ENCODE measurements at regions not wholly inside any gene's neighbourhood (a gene's known extent, or its start where the extent isn't known, plus 50 kb on each side); places are given as distances from the start of the nearest gene placed in this dataset.
"Not testable (repeated sequence)": the region's sequence is repeated elsewhere in the genome, so short reads cannot be mapped to it uniquely, and the experiment has no call there.

GRCh38 chr5:29548262-29548661, 1645.2 kb upstream of the CDH6 start:
- no peak for FAIRE-seq

DNA sequence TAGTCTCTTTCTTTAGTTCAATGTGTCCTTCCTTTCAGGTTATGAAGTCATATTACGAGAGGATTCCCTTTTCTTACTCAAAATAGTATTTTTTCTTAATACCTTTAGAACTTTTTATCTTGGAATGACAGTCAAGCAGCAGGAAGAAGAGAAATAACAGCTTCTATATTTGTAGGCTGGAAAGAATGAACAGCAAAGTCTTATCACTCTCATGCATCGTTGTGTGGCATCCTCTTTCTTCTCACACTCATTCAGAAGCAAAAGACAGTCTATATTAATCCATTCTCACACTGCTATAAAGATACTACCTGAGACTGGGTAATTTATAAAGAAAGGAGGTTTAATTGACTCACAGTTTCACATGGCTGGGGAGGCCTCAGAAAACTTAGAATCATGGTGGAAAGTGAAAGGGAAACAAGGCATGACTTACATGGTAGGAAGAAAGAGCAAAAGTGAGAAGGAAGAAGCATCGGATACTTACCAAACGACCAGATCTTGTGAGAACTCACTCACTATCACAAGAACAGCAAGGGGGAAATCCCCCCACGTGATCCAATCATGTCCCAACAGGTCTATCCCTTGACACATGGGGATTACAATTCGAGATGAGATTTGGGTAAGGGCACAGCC, 1646.1 kb upstream of the CDH6 start:
- no peak for FAIRE-seq

DNA sequence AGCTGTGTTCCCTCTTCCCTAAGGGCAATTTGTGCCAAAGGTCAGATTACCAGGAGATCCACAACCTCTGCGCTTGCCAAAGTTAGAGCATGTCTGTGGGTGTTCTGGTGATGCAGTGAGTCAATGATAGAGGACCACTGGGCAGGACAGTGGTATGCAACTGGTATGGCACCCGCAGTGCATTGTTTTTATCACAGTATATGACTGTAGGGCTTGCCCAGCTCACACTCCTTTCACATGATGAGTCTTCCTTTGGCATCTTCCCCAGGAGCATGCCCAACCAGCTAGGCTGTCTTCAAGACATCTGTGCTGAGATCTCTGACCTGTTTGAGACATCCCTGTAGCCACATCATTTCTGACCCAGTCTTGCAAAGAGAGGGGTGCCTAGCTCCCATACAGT, 1650.0 kb upstream of the CDH6 start:
- FAIRE-seq = no peak

GRCh38 chr5:29524227-29524626, 1669.3 kb upstream of the CDH6 start:
- FAIRE-seq = no peak

DNA sequence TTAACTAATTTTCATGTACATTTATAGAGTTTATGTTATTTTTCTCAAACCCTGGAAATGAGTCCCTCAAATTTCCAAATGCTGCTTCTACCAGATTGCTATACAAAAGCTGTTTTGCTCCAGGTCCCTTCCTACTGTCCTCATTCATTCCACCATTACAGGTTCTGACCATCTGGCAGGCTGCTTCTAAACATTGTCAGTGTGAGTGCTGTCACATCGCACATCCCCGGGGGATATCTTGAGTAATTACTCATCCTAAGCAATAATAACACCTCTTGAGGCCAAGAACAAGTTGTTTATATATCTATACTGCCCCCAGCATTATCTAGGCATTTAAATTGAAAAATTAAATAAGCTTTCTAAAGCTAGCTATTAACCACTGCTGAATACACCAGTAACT, 1675.3 kb upstream of the CDH6 start:
- FAIRE-seq = no peak

- FAIRE-seq = no peak
Measured at GRCh38 chr5:29516224-29516623, 1677.3 kb upstream of the CDH6 start.

- no peak for FAIRE-seq
Measured at GRCh38 chr5:29508131-29508530, 1685.4 kb upstream of the CDH6 start.

DNA sequence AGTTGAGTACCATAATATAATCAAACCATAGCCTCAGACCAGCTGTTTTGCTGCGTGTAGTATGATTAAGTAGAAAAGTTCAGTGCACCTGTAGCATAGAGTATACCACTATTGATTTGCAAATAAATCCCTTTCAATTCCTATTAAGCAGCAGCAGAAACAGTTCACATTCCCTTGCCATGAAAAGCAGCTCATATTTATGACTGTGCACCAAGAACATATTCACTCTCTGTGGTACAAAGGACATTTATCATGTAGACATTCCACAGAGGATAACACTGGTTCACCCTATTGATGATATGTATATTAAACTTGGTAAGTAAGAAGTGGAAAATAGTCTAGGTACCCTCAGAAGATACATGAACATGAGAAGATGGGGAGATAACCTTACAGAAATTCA, 1689.1 kb upstream of the CDH6 start:
- no peak for FAIRE-seq

GRCh38 chr5:29498860-29499259, 1694.6 kb upstream of the CDH6 start:
- no peak for FAIRE-seq

GRCh38 chr5:29498412-29498811, 1695.1 kb upstream of the CDH6 start:
- no peak for FAIRE-seq

DNA sequence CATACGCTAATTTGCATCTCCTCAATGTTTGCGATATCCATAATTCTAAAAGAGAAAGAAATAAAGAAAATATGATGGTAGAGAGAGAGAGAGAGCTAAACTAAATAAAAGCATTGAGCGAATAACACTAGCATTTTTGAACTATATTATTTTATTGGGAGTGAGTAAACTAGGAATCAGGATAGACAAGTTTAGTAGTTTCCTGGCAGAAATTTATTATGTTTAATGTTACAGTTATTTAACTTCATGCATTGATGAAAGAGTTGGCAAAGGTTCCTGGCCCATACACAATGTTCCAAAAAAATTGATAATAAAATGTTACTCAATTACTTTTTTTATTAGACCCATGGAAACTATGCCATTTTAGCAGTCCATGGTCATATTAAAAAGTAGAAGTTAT, 1708.2 kb upstream of the CDH6 start:
- FAIRE-seq = no peak

GRCh38 chr5:29469581-29469980, 1723.9 kb upstream of the CDH6 start:
- FAIRE-seq = no peak

DNA sequence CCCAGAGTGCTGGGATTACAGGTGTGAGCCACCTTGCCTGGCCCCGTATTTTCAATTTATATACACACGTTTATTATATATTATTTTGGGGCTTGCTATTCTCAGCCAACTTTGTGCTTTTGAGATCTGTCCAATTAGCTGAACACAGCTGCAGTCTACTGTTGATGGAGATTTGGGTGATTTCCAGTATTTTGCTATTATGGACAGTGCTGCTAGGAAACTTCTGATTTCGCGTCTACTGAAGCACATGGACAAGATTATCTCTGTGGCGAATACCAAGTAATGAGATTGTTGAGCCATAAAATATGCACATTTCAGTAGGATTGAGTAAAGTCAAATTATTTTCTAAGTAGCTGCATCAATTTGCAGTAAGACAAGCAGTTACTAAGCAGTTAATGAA, 1731.2 kb upstream of the CDH6 start:
- FAIRE-seq = no peak

DNA sequence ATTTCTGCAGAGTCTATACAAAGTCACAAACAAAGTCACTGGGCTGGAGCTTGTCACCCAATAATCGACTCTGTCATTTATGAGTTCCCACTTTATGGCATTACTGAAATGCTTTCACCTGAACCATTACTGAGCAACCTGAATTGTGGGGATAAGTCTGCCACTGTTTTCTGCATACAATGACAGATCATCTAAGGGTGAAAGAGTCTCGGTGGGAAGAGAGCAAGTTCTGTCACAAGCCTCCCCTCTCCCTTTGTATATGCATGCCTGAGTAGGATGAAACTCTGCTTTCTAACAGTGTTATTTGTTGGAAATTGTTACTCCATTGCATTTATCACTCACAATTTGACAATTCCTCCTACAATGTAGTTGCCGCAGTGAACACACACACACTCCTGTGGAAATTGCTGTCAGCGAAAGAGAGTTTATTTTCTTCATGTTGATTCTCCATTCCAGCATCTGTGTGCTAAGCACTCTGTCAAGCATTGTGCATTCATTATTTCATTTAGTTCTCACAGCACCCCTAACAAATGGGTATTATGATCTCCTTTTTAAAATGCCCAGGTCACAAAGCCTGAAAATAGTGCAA, 1732.4 kb upstream of the CDH6 start:
- FAIRE-seq = no peak

DNA sequence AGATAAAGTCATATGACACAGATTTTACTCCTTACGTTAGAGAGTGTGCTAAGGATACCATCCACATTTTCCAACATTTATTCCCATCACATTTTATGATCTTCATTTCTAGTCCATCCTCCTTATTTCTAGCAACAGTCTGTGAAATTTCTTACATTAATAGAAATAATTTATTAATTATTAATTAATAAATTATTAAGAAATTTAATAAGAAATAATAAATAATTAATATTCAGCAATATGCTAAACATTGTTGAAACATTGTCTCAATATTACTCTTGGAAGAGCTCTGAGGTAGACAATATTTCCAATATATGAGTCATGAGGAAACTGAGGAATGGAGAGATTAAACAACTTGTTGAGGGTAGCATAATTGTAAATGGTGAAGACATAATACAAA, 1742.5 kb upstream of the CDH6 start:
- not testable (repeated sequence) for FAIRE-seq

DNA sequence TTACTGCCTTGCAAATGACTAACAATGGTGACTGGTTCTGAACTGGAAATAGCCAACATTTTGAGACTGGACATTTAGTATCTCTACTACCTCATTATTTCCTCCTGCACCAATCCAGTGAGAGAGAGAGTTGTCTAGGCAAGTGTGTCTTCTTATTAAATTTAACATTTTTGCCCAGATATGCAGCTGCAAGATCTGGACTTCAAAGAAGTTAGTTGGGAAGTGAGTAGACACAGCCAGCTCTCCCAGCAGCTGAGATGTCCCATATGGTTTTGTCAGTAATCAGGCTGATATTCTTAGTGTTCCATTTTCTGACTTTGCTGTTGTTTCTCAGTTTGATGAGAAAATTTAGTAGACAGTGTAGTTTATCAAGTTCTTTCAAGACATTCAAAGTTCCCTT, 1778.8 kb upstream of the CDH6 start:
- FAIRE-seq = no peak

- no peak for FAIRE-seq
Measured at GRCh38 chr5:29412979-29413378, 1780.5 kb upstream of the CDH6 start.

GRCh38 chr5:29402270-29402669, 1791.2 kb upstream of the CDH6 start:
- no peak for FAIRE-seq

DNA sequence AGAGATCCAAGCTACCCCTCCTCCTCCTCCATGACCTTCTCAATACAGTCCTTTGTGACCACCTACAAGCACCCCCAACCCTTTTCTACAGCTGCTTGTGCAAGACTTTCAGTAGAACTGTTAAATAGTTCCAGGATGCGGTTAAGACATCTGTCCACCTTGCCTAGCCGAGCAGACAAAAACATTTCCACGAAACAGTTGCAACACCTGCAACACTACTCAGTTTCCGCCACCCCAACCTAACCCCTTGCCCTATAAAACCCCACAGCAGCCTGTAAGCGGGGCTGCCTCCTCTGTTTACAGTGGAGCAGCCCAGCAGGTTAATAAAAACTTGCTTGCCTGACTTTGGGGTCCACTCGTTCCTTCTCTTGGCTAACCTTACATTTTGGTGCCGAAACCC, 1803.5 kb upstream of the CDH6 start:
- no peak for FAIRE-seq

DNA sequence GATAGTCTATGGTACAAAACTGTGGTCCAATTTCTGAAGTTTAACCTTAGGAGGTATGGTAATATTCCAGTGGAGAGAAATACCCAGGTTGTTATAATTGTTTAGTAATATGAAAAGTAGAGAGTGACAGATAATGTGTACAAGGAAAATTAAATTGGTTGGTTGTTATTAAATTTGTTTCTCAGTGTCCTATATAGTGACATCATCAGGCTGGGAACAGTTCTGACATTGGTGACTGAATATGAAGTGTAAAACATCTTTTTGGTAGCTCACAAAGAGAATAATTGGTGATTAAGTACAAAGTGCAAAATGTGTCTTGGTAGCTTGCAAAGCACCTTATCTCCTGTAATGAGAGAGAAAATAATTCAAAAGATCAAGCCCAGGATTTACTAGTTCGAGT, 1806.1 kb upstream of the CDH6 start:
- FAIRE-seq = no peak

GRCh38 chr5:29382780-29383179, 1810.7 kb upstream of the CDH6 start:
- no peak for FAIRE-seq

- FAIRE-seq = no peak
Measured at GRCh38 chr5:29380029-29380428, 1813.5 kb upstream of the CDH6 start.

GRCh38 chr5:29379619-29380018, 1813.9 kb upstream of the CDH6 start:
- no peak for FAIRE-seq

GRCh38 chr5:29378104-29378503, 1815.4 kb upstream of the CDH6 start:
- no peak for FAIRE-seq

- FAIRE-seq = no peak
Measured at GRCh38 chr5:29370248-29370647, 1823.2 kb upstream of the CDH6 start.

Data from G401.6 (cell line).